SK-N-MC (cell line): ENCODE measurements at regions not wholly inside any gene's neighbourhood (a gene's known extent, or its start where the extent isn't known, plus 50 kb on each side); places are given as distances from the start of the nearest gene placed in this dataset.

Experiments
- EZH2 ChIP-seq: fragments of 200-600 bp; sonication (generic); IDR thresholded peaks from one replicate; pipeline ENCODE4 v1.6.1; 2017; ENCODE audit warnings: antibody characterized with exemption
- FOXP2 ChIP-seq: optimal IDR thresholded peaks from 2 replicates; pipeline ENCODE3; 2011; ENCODE audit warnings: mild to moderate bottlenecking, moderate library complexity; ENCODE audit not compliant: insufficient read depth; ENCODE audit errors: extremely low read length, control extremely low read depth
- POLR2AphosphoS5 ChIP-seq: IDR thresholded peaks from 2 replicates; pipeline ENCODE4 v1.6.1; 2012; ENCODE audit warnings: mild to moderate bottlenecking, low read depth, low read length, borderline replicate concordance

- TF ChIP-seq POLR2AphosphoS5 (no peak), EZH2 (no peak), FOXP2 (no peak)
Observed at GRCh38 chr13:37274569-37275497, 169.4 kb upstream of the CSNK1A1L start.
